ENCODE measurements at regions not wholly inside any gene's neighbourhood (a gene's known extent, or its start where the extent isn't known, plus 50 kb on each side); places are given as distances from the start of the nearest gene placed in this dataset.

GRCh38 chr16:50989047-50989446 is 162.0 kb downstream of the SALL1 start (continued):
- TF ChIP-seq SMAD3 (CRISPR knock-in tag; IDR thresholded peaks at IDR 0.05; ENCODE audit: borderline replicate concordance) (no peak), TEAD1 (CRISPR knock-in tag; IDR thresholded peaks at IDR 0.05) (no peak), MYBL2 (CRISPR knock-in tag; IDR thresholded peaks at IDR 0.05) (no peak), SMAD4 (CRISPR knock-in tag; IDR thresholded peaks at IDR 0.05) (no peak), USF1 (CRISPR knock-in tag; IDR thresholded peaks at IDR 0.05) (no peak)

- Mint-ChIP-seq H3K27me3 (ENCODE audit: low read depth) (no peaks in the 10 kb centered on the region; the same call in 1 of the 2 replicates), H3K4me1 (no peaks in the 10 kb centered on the region), H3K27ac (no peak overlapping the region), H3K9me3 (peaks cover 21% of the 10 kb centered on the region), H3K36me3 (no peaks in the 10 kb centered on the region), H3K4me3 (no peak overlapping the region)
- ChIA-PET POLR2A (no interaction called here), CTCF (no interaction called here)
- TF ChIP-seq RELA (CRISPR knock-in tag; IDR thresholded peaks at IDR 0.05; ENCODE audit: borderline replicate concordance) (no peak), OVOL2 (CRISPR knock-in tag; IDR thresholded peaks at IDR 0.05; ENCODE audit: borderline replicate concordance) (no peak), ERG (CRISPR knock-in tag; IDR thresholded peaks at IDR 0.05) (no peak), ZNF281 (CRISPR knock-in tag; IDR thresholded peaks at IDR 0.05) (no peak), JAZF1 (CRISPR knock-in tag; IDR thresholded peaks at IDR 0.05) (no peak), NR3C1 (CRISPR knock-in tag; conservative IDR thresholded peaks at IDR 0.05; ENCODE audit: low read depth) (no peak), ZMAT4 (CRISPR knock-in tag; IDR thresholded peaks at IDR 0.05) (no peak), SMAD3 (CRISPR knock-in tag; IDR thresholded peaks at IDR 0.05; ENCODE audit: borderline replicate concordance) (no peak), MAX (CRISPR knock-in tag; IDR thresholded peaks at IDR 0.05) (no peak), ZNF423 (CRISPR knock-in tag; IDR thresholded peaks at IDR 0.05) (no peak), TEAD1 (CRISPR knock-in tag; IDR thresholded peaks at IDR 0.05) (no peak), SP1 (CRISPR knock-in tag; conservative IDR thresholded peaks at IDR 0.05) (no peak), E2F5 (CRISPR knock-in tag; IDR thresholded peaks at IDR 0.05) (no peak), FOXK1 (CRISPR knock-in tag; IDR thresholded peaks at IDR 0.05) (no peak)
- DNase-seq (ENCODE audit: low spot score): no peak
- no peak for ATAC-seq
Observed at GRCh38 chr16:50988441-50988840, 162.6 kb downstream of the SALL1 start.

GRCh38 chr16:50986453-50986852 is 164.6 kb downstream of the SALL1 start:
- H3K4me3 Mint-ChIP-seq: no peak overlapping the region
- DNase-seq (ENCODE audit: low spot score) (no peak), ATAC-seq (no peak)
- POLR2A ChIA-PET: no interaction called here
- H3K27ac Mint-ChIP-seq: no peak overlapping the region
- no peaks in the 10 kb centered on the region for H3K36me3 Mint-ChIP-seq
- H3K27me3 Mint-ChIP-seq (ENCODE audit: low read depth): peaks cover 4% of the 10 kb centered on the region
- H3K4me1 Mint-ChIP-seq: no peaks in the 10 kb centered on the region
- CTCF ChIA-PET: no interaction called here
- peaks cover 30% of the 10 kb centered on the region for H3K9me3 Mint-ChIP-seq
- TF ChIP-seq ZBTB21 (CRISPR knock-in tag; IDR thresholded peaks at IDR 0.05; ENCODE audit: borderline replicate concordance) (no peak), GTF2I (CRISPR knock-in tag; conservative IDR thresholded peaks at IDR 0.05) (no peak), E2F4 (CRISPR knock-in tag; IDR thresholded peaks at IDR 0.05; ENCODE audit: borderline replicate concordance, low read depth) (no peak), JAZF1 (CRISPR knock-in tag; IDR thresholded peaks at IDR 0.05) (no peak), FOXJ3 (CRISPR knock-in tag; IDR thresholded peaks at IDR 0.05; ENCODE audit: borderline replicate concordance) (no peak), PREB (CRISPR knock-in tag; IDR thresholded peaks at IDR 0.05; ENCODE audit: borderline replicate concordance) (no peak), SMAD4 (CRISPR knock-in tag; IDR thresholded peaks at IDR 0.05) (no peak)

Data from WTC11 (cell line).